ENCODE measurements at regions not wholly inside any gene's neighbourhood (a gene's known extent, or its start where the extent isn't known, plus 50 kb on each side); places are given as distances from the start of the nearest gene placed in this dataset.
A peak's percentile ranks its signal among the peaks of the same experiment; 100 is the strongest.

DNA sequence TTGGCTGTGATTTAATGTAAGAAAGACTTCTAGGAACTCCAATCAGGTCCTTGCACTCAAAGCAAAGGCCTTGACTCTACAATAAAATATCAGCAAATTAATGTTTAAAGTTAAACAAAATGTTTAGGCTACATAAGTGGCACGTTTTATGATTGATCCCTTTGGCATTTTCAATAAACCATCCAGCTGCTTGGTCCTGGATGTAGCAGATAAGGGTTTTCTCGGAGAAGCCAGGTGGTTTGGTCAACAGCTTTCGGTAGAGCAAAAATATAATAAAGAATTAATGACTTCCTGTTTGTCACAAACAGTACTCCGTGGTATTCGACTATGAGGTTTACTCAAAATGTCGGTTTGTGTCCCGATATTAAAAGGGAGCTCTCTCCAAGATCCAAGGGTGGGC, 95.8 kb downstream of the GEMIN8 start:
- ATAC-seq (replicated peaks in 1 of 2) (no peak), DNase-seq (no peak)
- H3K36me3 Mint-ChIP-seq (ENCODE audit: insufficient read depth in 2 of 2): no peaks in the 10 kb centered on the region
- H3K9me3 Mint-ChIP-seq: no peaks in the 10 kb centered on the region
- H3K27me3 Mint-ChIP-seq (ENCODE audit: low read depth): peaks cover 64% of the 10 kb centered on the region
- H3K4me1 Mint-ChIP-seq (ENCODE audit: low read depth): peaks cover 5% of the 10 kb centered on the region
- H3K27ac Mint-ChIP-seq: no peak overlapping the region
- no peak overlapping the region for H3K4me3 Mint-ChIP-seq

DNA sequence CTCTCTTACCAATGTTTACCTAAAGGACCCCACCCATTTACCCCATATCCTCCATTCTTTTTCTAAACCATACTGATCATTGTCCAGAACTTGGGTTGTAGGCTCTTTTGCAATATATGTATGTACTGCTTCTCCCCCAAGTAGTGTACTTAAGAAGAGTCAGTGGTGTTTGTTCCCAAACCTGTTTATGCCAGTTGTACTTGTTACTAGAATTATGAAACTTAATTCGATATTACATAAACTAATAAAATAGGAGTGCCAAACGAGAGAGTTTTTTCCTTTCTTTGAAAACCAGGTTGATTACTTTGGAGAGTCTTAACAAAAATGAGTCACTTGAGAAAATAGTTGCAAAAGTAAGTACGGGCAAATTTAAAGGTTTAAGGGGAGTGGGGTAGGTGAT, 96.3 kb downstream of the GEMIN8 start:
- Mint-ChIP-seq H3K4me3 (no peak overlapping the region), H3K27ac (no peak overlapping the region), H3K27me3 (ENCODE audit: low read depth) (peaks cover 69% of the 10 kb centered on the region), H3K36me3 (ENCODE audit: insufficient read depth in 2 of 2) (no peaks in the 10 kb centered on the region), H3K4me1 (ENCODE audit: low read depth) (peaks cover 5% of the 10 kb centered on the region), H3K9me3 (no peaks in the 10 kb centered on the region)
- DNase-seq: no peak
- ATAC-seq (replicated peaks in 1 of 2): no peak

DNA sequence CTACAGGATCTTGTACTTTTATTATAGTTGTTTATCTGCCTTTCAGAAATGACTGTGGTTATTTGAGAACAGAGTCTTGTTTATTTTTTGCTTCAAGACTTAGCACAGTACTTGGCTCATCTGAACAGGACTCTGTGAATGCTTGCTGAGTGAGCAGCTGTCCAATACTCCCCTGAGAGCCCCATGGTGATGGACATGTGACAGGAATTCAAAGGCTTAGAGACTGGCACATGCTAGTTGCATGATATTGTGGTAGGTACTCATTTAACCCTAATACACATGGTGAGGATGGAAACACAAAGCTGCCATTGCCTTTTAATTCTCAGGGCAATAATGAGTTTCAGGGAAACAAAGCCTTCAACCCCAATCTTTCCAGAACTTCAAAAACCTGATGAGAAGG, 97.3 kb downstream of the GEMIN8 start:
- H3K27ac Mint-ChIP-seq: no peak overlapping the region
- ATAC-seq (replicated peaks in 1 of 2) (no peak), DNase-seq (no peak)
- H3K4me3 Mint-ChIP-seq: no peak overlapping the region
- H3K36me3 Mint-ChIP-seq (ENCODE audit: insufficient read depth in 2 of 2): no peaks in the 10 kb centered on the region
- H3K27me3 Mint-ChIP-seq (ENCODE audit: low read depth): peaks cover 71% of the 10 kb centered on the region
- no peaks in the 10 kb centered on the region for H3K9me3 Mint-ChIP-seq
- no peaks in the 10 kb centered on the region for H3K4me1 Mint-ChIP-seq (ENCODE audit: low read depth)

DNA sequence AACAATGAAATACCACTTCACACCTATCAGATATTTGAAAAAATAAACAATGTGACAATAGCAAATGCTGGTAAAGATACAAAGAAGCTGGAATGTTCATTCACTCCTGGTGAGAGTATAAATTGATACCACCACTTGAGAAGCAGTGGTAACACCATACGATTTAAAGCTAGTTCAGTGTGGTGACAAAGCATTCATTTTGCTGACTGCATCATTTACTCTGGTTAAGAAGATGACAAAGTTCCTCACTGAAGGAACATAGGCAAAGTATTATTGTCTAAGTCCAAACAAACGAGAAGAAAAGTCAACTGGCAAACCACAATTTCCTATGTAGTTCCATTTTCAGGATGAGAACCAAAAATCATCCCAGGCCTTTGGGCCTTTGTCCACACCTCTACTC, 102.5 kb downstream of the GEMIN8 start:
- H3K36me3 Mint-ChIP-seq (ENCODE audit: insufficient read depth in 2 of 2): no peaks in the 10 kb centered on the region
- no peaks in the 10 kb centered on the region for H3K4me1 Mint-ChIP-seq (ENCODE audit: low read depth)
- no peaks in the 10 kb centered on the region for H3K9me3 Mint-ChIP-seq
- no peak overlapping the region for H3K27ac Mint-ChIP-seq
- H3K27me3 Mint-ChIP-seq (ENCODE audit: low read depth): peaks cover 50% of the 10 kb centered on the region
- ATAC-seq (replicated peaks in 1 of 2) (no peak), DNase-seq (no peak)
- H3K4me3 Mint-ChIP-seq: no peak overlapping the region

DNA sequence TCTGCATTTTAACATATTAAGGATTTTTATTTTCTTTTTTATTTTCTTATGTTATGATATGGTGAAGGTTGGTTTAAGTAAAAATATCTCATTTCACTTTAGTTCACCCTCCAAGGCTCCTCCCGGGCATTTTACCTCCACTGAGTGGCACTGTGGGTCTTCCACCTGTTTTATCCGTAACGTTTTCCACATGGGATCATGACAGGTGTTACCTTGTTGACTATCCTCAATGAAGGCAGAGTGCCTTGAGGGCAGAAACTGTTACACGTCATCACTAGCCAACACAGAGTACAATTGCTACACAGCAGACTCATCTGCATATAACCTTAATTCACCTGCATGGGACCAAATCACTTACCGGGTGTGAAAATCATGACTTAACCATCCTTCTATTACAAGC, 105.8 kb downstream of the GEMIN8 start:
- ATAC-seq (replicated peaks in 1 of 2) (no peak), DNase-seq (no peak)
- Mint-ChIP-seq H3K36me3 (ENCODE audit: insufficient read depth in 2 of 2) (no peaks in the 10 kb centered on the region), H3K27me3 (ENCODE audit: low read depth) (peaks cover 31% of the 10 kb centered on the region), H3K27ac (no peak overlapping the region), H3K9me3 (no peaks in the 10 kb centered on the region), H3K4me3 (no peak overlapping the region), H3K4me1 (ENCODE audit: low read depth) (no peaks in the 10 kb centered on the region)

DNA sequence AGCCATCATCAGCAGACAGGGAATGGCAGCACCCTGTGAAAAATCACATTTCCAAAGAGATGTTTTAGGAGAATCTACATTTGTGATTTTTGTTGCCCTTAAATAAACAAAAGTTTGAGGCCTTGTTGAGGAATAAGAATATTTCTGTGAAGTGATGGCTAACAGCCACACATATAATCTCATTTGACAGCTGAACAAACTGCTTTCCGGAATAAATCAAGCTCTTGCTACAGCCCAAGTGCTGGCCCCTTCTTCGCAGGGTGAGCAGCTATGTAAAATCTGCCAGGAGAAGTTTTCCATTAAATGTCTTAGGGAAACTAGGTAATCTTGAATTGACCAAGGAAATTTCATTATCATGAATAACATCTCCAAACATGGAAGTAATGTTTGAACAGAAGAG, 106.4 kb upstream of the GPM6B start:
- no peaks in the 10 kb centered on the region for H3K36me3 Mint-ChIP-seq (ENCODE audit: insufficient read depth in 2 of 2)
- no peak overlapping the region for H3K27ac Mint-ChIP-seq
- no peaks in the 10 kb centered on the region for H3K4me1 Mint-ChIP-seq (ENCODE audit: low read depth)
- H3K4me3 Mint-ChIP-seq: no peak overlapping the region
- DNase-seq (no peak), ATAC-seq (replicated peaks in 1 of 2) (no peak)
- peaks cover 31% of the 10 kb centered on the region for H3K27me3 Mint-ChIP-seq (ENCODE audit: low read depth)
- no peaks in the 10 kb centered on the region for H3K9me3 Mint-ChIP-seq

DNA sequence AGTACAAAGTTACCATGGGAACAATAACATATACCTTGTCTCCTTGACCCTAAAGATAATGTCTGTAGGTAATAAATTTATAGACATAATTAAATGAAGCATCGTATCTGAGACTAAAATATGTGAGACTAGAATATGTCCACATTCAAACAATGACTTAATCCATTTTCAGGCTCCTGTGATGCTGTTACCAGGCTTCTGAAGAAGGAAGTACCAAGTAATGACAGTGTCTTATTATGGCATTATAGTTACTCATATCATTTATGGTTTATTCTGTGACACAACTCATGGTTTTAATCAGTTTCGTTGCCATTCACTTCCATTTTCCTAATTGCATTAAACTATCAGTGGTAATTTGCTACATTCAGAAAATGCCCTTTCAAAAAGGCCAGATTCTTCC, 100.6 kb upstream of the GPM6B start:
- Mint-ChIP-seq H3K4me1 (ENCODE audit: low read depth) (no peaks in the 10 kb centered on the region), H3K27ac (no peak overlapping the region), H3K9me3 (peaks cover 1% of the 10 kb centered on the region in 2 donors), H3K36me3 (ENCODE audit: insufficient read depth in 2 of 2) (no peaks in the 10 kb centered on the region), H3K4me3 (no peak overlapping the region), H3K27me3 (ENCODE audit: low read depth) (peaks cover 38% of the 10 kb centered on the region)
- ATAC-seq (replicated peaks in 1 of 2) (no peak), DNase-seq (no peak)

DNA sequence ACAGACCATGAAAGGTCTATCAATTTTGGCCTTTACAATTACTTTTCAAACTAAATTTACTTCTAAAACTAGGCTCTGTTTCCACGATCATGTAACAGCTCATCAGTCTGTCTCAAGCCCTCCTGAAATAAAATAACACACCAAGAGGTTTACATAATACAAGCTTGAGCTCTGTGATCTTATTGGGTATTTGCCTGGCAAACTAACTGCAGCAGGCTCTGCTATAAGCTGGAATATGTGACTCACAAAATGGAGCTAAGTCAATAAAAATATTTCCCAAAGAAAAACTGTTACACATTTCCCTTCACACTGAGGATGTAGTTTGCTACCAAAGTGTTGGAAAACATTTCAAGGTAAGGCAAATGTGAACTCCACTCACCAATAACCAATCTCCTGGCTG, 94.7 kb upstream of the GPM6B start:
- peaks cover 1% of the 10 kb centered on the region in 2 donors for H3K9me3 Mint-ChIP-seq
- ATAC-seq (replicated peaks in 1 of 2) (no peak), DNase-seq (no peak)
- peaks cover 51% of the 10 kb centered on the region for H3K27me3 Mint-ChIP-seq (ENCODE audit: low read depth)
- no peak overlapping the region for H3K4me3 Mint-ChIP-seq
- no peaks in the 10 kb centered on the region for H3K36me3 Mint-ChIP-seq (ENCODE audit: insufficient read depth in 2 of 2)
- no peaks in the 10 kb centered on the region for H3K4me1 Mint-ChIP-seq (ENCODE audit: low read depth)
- H3K27ac Mint-ChIP-seq: no peak overlapping the region

DNA sequence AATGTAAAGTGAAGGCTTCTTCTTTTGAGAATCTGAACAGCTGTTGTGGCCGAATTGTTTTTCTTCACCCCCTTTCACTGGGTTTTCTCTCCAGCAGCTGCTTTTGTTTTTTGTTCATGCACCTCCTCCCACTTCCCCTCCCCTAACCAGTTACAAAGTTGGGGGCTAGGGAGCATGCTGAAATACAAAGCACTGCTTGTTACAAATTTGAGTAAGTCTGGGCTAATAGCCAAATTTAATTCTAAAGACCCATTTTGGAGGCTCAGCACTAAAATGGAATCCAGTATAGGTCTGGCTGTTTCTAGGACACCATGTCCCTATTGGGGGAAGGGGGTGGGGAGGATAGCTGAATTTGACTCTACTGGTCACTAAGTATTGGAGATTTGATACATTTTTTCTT, 89.2 kb upstream of the GPM6B start:
- H3K9me3 Mint-ChIP-seq: no peaks in the 10 kb centered on the region
- no peaks in the 10 kb centered on the region for H3K36me3 Mint-ChIP-seq (ENCODE audit: insufficient read depth in 2 of 2)
- peaks cover 32% of the 10 kb centered on the region for H3K27me3 Mint-ChIP-seq (ENCODE audit: low read depth)
- H3K4me3 Mint-ChIP-seq: no peak overlapping the region
- H3K27ac Mint-ChIP-seq: no peak overlapping the region
- ATAC-seq (replicated peaks in 1 of 2) (no peak), DNase-seq (no peak)
- H3K4me1 Mint-ChIP-seq (ENCODE audit: low read depth): no peaks in the 10 kb centered on the region

DNA sequence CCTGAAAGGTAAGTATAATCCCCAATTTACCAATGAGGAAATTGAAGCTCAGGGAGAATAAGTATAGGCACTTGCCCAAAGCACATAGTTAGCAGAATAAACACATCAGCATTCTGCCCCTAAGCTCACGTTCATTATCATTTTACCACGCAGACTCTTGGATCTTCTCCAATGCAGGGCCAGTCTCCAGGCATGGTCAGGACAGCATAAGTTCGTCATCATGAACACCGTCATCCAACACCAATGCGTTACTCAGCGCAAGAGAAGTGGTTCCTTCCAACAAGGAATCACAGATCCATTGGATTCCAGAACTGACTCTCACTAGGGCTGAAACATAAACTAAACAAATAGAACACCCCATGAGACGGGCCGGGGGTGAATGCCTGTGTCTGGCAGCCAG, 86.5 kb upstream of the GPM6B start:
- Mint-ChIP-seq H3K36me3 (ENCODE audit: insufficient read depth in 2 of 2) (no peaks in the 10 kb centered on the region), H3K4me3 (no peak overlapping the region), H3K27ac (no peak overlapping the region), H3K4me1 (ENCODE audit: low read depth) (no peaks in the 10 kb centered on the region), H3K9me3 (no peaks in the 10 kb centered on the region), H3K27me3 (ENCODE audit: low read depth) (peaks cover 44% of the 10 kb centered on the region)
- ATAC-seq (replicated peaks in 1 of 2) (no peak), DNase-seq (no peak)

DNA sequence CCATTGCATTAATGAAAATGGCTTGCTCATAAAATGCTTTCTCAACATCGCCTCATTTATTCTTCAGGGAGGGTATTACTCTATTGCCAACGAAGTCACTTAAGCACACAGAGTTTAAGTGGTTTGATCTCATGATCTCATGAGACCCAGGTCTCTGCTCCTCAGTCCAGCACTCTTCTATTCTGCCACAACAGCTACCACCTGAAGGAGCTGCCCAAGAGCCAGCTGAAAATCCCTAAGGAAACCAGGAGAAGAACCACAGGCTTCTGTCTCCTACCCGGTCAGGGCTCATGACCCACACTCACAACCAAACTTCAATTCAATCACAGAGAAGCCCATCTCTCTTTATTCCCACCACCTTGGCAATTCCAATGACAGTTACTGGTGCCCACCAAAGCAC, 85.5 kb upstream of the GPM6B start:
- Mint-ChIP-seq H3K27me3 (ENCODE audit: low read depth) (peaks cover 49% of the 10 kb centered on the region), H3K9me3 (no peaks in the 10 kb centered on the region), H3K4me1 (ENCODE audit: low read depth) (no peaks in the 10 kb centered on the region), H3K27ac (no peak overlapping the region), H3K4me3 (no peak overlapping the region), H3K36me3 (ENCODE audit: insufficient read depth in 2 of 2) (no peaks in the 10 kb centered on the region)
- no peak for DNase-seq
- no peak for ATAC-seq (replicated peaks in 1 of 2)

DNA sequence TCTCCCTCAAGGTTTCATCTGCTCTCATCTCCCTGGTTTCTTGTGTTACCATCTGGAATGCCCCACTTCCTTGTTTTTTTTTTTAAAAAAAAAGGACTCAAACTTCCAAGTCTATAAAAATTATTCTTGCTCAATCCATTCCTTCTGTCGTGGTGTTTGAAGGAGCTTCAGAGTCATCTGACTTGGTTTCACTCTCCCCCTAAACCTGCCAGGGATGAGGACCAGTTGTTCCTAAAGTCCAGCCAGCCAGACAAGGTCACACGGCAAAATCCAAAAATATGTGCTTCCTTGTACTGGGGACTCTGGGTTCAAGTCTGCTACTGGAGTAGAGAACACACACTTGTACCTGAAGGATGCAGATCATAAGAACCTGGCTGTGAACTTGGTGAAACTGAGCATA, 84.5 kb upstream of the GPM6B start:
- ATAC-seq (replicated peaks in 1 of 2): no peak
- H3K27me3 Mint-ChIP-seq (ENCODE audit: low read depth): peaks cover 45% of the 10 kb centered on the region
- no peak overlapping the region for H3K27ac Mint-ChIP-seq
- H3K9me3 Mint-ChIP-seq: no peaks in the 10 kb centered on the region
- no peak overlapping the region for H3K4me3 Mint-ChIP-seq
- H3K36me3 Mint-ChIP-seq (ENCODE audit: insufficient read depth in 2 of 2): no peaks in the 10 kb centered on the region
- DNase-seq: no peak
- no peaks in the 10 kb centered on the region for H3K4me1 Mint-ChIP-seq (ENCODE audit: low read depth)

DNA sequence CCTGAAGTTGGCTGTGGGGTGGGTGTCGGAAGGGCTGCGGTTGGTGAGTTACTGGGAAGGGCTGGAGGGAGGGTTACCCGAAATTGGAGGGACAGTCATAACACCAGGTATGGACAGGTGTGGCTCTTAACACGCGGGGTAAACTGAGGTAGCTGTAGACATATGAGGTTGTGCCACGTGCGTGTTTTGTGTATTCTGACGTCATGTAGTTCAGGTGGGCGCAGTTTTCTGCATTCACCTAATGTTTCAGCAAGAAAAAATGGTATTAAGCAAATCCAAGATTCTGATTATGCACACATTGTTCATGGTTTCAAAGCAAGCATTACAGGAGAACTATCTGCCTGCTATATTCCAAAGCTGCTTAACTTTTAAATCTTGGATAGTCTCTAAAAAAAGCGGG, 83.5 kb upstream of the GPM6B start:
- Mint-ChIP-seq H3K27ac (no peak overlapping the region), H3K4me1 (ENCODE audit: low read depth) (no peaks in the 10 kb centered on the region), H3K9me3 (no peaks in the 10 kb centered on the region), H3K27me3 (ENCODE audit: low read depth) (peaks cover 35% of the 10 kb centered on the region), H3K36me3 (ENCODE audit: insufficient read depth in 2 of 2) (no peaks in the 10 kb centered on the region), H3K4me3 (no peak overlapping the region)
- DNase-seq: no peak
- ATAC-seq (replicated peaks in 1 of 2): no peak

DNA sequence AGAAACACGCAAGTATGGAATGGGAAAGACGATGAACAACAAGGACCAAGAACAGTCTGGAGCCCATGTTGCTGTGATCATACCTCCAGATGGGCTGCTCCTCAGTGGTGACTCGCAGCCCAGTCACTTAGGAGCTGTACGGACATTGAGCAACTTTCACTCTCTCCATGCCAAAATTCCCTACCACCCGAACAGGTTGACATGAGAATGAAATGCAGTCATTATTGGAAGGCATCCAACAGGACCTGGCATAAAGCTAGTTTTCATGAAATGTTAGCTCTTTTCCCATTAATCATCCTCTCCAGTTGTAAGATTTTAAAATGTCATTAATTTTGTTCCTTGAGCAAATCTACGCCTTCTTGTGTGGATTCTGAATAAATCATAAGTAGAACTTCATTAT, 82.7 kb upstream of the GPM6B start:
- Mint-ChIP-seq H3K4me1 (ENCODE audit: low read depth) (no peaks in the 10 kb centered on the region), H3K36me3 (ENCODE audit: insufficient read depth in 2 of 2) (no peaks in the 10 kb centered on the region), H3K9me3 (no peaks in the 10 kb centered on the region), H3K4me3 (no peak overlapping the region), H3K27me3 (ENCODE audit: low read depth) (peaks cover 33% of the 10 kb centered on the region), H3K27ac (no peak overlapping the region)
- ATAC-seq (replicated peaks in 1 of 2) (no peak), DNase-seq (no peak)

DNA sequence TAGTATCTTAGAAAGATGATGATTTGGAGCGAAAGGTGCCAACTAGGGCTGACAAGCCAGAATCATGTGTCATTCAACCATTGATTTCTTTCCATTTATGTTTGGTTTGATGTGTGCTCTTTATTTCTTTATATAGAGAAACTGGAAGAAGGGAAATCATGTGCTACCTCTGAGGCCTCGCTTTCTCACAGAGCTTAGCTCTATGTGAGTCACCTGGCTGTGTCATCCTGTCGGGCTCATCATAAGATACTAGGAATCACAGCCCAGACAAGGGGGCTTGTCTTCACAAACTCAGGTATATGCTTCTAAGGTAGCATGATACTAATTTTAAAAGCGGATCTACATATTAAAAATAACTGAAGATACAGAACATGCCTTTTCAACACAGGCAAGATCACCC, 81.7 kb upstream of the GPM6B start:
- H3K27ac Mint-ChIP-seq: no peak overlapping the region
- no peaks in the 10 kb centered on the region for H3K36me3 Mint-ChIP-seq (ENCODE audit: insufficient read depth in 2 of 2)
- peak; percentile 1 to 15 for DNase-seq
- ATAC-seq (replicated peaks in 1 of 2): peak; percentile 84 to 88
- peaks cover 33% of the 10 kb centered on the region for H3K27me3 Mint-ChIP-seq (ENCODE audit: low read depth)
- no peak overlapping the region for H3K4me3 Mint-ChIP-seq
- H3K4me1 Mint-ChIP-seq (ENCODE audit: low read depth): no peaks in the 10 kb centered on the region
- no peaks in the 10 kb centered on the region for H3K9me3 Mint-ChIP-seq
